Suprapubic skin (tissue), 4 donors: ENCODE measurements at regions not wholly inside any gene's neighbourhood (a gene's known extent, or its start where the extent isn't known, plus 50 kb on each side); places are given as distances from the start of the nearest gene placed in this dataset.

Source experiments
- DNase-seq, 2 donors: peaks; one replicate each; pipeline ENCODE4 v3.0.0-alpha.2; 2019; ENCODE audit warnings: low spot score in 2 of 2
- H3K27ac ChIP-seq: fragments of 200-600 bp; sonication (generic); one replicate; pipeline ENCODE4 v1.5.1; 2019
- H3K27me3 ChIP-seq: fragments of 200-600 bp; sonication (generic); one replicate; pipeline ENCODE4 v1.5.1; 2019
- H3K36me3 ChIP-seq: fragments of 200-600 bp; sonication (generic); one replicate; pipeline ENCODE4 v1.5.1; 2019
- H3K4me1 ChIP-seq: fragments of 200-600 bp; sonication (generic); one replicate; pipeline ENCODE4 v1.5.1; 2019
- H3K4me3 ChIP-seq: fragments of 200-600 bp; sonication (generic); one replicate; pipeline ENCODE4 v1.5.1; 2019; ENCODE audit warnings: mild to moderate bottlenecking
- H3K9me3 ChIP-seq: fragments of 200-600 bp; sonication (generic); one replicate; pipeline ENCODE4 v1.5.1; 2019
- EP300 ChIP-seq: sonication (generic); formaldehyde crosslinking; IDR thresholded peaks from one replicate; pipeline ENCODE4 v1.6.1; 2017; ENCODE audit warnings: antibody characterized with exemption
- POLR2A ChIP-seq, 2 donors: fragments of 450-650 bp; IDR thresholded peaks; one replicate each; pipeline ENCODE4 v1.6.1; 2017; ENCODE audit warnings: antibody characterized with exemption in 2 of 2, mild to moderate bottlenecking in 2 of 2, moderate library complexity in 2 of 2
- POLR2AphosphoS5 ChIP-seq, 3 donors: sonication (generic); formaldehyde crosslinking; IDR thresholded peaks; one replicate each; pipeline ENCODE4 v1.6.1; 2017; ENCODE audit warnings: antibody characterized with exemption in 3 of 3
- WGBS: methylation state at CpG from one replicate; pipeline ENCODE4 v1.1.5; 2018; 5-methylcytosine and 5-hydroxymethylcytosine counted together
- TF ChIP-seq, protein P1 (sequence below), 2 donors: fragments of 200-600 bp in 1 of 2; fragments of 450-650 bp in 1 of 2; sonication (generic) in 1 of 2; IDR thresholded peaks; one replicate each; pipeline ENCODE4 v1.5.1; 2016 to 2019; ENCODE audit warnings: antibody characterized with exemption in 2 of 2, mild to moderate bottlenecking in 1 of 2, moderate library complexity in 1 of 2

DNA sequence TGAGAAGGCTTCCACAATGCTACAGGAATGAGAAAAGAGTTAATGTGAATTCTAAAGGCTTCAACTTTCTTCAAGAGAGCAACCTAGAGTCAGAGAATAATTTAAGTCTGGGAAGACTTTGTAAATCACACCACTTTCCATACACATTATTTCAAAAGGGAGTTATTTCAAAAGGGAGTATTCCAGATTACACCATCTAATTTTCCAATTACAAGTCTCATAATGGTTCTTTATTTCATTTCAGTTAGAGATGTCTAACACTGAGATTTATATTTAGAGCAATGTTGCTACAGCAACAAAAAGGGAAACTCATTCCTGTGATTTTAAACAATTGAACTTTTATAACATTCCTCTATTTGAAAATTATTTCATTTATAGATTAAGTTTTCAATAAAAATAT is 98.8 kb upstream of the DST start:
- H3K4me3 ChIP-seq = no peak overlapping the region
- H3K9me3 ChIP-seq = no peaks in the 10 kb centered on the region
- H3K36me3 ChIP-seq = no peaks in the 10 kb centered on the region
- no peaks in the 10 kb centered on the region for H3K27me3 ChIP-seq
- no peak overlapping the region for H3K27ac ChIP-seq
- peaks cover 10% of the 10 kb centered on the region for H3K4me1 ChIP-seq
- no peak for TF ChIP-seq POLR2A (IDR thresholded peaks at IDR 0.05)
- no peak for TF ChIP-seq POLR2AphosphoS5 (IDR thresholded peaks at IDR 0.05)
- TF ChIP-seq, protein P1, sequence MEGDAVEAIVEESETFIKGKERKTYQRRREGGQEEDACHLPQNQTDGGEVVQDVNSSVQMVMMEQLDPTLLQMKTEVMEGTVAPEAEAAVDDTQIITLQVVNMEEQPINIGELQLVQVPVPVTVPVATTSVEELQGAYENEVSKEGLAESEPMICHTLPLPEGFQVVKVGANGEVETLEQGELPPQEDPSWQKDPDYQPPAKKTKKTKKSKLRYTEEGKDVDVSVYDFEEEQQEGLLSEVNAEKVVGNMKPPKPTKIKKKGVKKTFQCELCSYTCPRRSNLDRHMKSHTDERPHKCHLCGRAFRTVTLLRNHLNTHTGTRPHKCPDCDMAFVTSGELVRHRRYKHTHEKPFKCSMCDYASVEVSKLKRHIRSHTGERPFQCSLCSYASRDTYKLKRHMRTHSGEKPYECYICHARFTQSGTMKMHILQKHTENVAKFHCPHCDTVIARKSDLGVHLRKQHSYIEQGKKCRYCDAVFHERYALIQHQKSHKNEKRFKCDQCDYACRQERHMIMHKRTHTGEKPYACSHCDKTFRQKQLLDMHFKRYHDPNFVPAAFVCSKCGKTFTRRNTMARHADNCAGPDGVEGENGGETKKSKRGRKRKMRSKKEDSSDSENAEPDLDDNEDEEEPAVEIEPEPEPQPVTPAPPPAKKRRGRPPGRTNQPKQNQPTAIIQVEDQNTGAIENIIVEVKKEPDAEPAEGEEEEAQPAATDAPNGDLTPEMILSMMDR (IDR thresholded peaks at IDR 0.05) = no peak
- no peak for TF ChIP-seq EP300
- DNase-seq = no peak

DNA sequence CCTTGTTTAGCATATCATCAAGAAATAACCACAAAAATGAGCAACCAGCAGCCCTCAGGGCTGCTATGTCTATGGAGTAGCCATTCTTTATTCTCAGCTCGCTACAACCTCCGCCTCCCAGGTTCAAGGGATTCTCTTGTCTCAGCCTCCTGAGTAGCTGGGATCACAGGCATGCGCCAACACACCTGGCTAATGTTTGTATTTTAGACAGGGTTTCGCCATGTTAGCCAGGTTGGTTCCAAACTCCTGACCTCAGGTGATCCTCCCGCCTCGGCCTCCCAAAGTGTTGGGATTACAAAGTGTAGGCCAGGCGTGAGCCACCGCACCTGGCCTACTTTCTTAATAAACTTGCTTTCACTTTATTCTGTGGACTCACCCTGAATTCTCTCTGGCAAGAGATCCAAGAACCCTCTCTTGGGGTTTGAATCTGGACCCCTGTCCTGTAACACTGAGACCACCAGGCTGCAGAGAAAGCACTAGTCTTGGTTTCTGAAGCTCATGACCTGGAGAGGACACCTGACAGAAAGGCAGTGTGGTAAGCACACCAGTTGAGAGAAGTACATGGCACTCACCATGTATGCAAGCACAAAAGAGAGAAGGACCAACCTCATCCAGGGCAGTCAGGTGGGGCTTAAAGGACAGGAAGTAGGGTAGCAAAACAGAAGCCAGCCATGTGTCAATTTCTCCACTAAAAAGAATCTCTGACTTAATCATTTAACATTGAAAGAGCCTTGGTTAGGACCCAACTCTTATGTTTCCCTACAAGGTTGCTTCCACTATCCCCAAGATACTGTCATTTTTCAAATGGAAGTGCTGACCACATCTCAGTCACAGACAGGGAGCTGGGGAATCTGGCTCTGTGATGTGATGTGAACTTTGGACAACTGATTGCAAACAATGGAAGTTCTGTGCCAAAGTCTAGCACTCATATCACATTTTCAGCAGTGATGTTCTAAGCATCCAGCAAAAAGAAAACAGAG is 97.4 kb upstream of the DST start:
- 96% methylated on average over 8 of the region's 8 CpGs for WGBS
- no peaks in the 10 kb centered on the region for H3K27me3 ChIP-seq
- no peak overlapping the region for H3K27ac ChIP-seq
- peaks cover 10% of the 10 kb centered on the region for H3K4me1 ChIP-seq
- no peak for DNase-seq
- no peaks in the 10 kb centered on the region for H3K36me3 ChIP-seq
- no peak overlapping the region for H3K4me3 ChIP-seq
- H3K9me3 ChIP-seq = no peaks in the 10 kb centered on the region
- TF ChIP-seq POLR2AphosphoS5 (IDR thresholded peaks at IDR 0.05) (no peak), EP300 (no peak), POLR2A (IDR thresholded peaks at IDR 0.05) (no peak)
- TF ChIP-seq, protein P1 (IDR thresholded peaks at IDR 0.05) = no peak

DNA sequence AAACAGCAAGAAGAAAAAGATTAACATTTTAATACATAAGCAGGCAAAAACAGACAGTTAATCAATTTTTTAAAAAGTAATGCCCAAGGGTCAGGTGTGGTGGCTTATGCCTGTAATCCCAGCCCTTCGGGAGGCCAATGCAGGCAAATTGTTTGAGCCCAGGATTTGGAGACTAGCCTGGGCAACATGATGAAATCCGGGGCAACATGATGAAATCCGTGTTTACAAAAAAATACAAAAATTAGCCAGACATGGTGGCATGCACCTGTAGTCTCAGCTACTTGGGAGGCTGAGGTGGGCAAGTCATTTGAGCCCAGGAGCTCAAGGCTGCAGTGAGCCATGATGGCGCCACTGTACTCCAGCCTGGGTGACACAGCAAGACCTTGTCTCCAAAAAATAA is 94.1 kb upstream of the DST start:
- peaks cover 5% of the 10 kb centered on the region for H3K4me1 ChIP-seq
- TF ChIP-seq POLR2A (IDR thresholded peaks at IDR 0.05) (no peak), POLR2AphosphoS5 (IDR thresholded peaks at IDR 0.05) (no peak), EP300 (no peak)
- TF ChIP-seq, protein P1 (IDR thresholded peaks at IDR 0.05) = no peak
- H3K27ac ChIP-seq = no peak overlapping the region
- 80% methylated on average over 4 of the region's 4 CpGs for WGBS
- H3K4me3 ChIP-seq = no peak overlapping the region
- no peaks in the 10 kb centered on the region for H3K36me3 ChIP-seq
- no peak for DNase-seq
- H3K9me3 ChIP-seq = no peaks in the 10 kb centered on the region
- H3K27me3 ChIP-seq = no peaks in the 10 kb centered on the region

DNA sequence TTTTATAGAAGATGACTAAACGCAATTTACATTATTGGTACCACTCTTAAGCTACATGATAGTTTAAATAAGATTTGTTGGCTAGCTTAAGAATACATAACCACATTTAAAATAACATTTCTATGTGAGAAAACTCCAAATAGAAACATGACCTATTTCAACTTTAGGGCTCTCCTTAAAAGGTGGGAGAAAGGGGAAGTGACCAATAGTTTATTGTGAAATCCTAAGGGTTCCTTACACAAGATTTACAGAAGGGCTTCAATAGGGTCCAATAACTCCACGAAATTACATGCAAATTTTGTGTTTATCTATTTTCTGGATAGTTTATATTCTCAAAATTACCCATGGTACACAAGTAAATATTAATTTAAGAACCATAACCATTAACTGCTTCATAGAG is 91.6 kb upstream of the DST start:
- no peaks in the 10 kb centered on the region for H3K9me3 ChIP-seq
- no peak for TF ChIP-seq POLR2AphosphoS5 (IDR thresholded peaks at IDR 0.05)
- TF ChIP-seq POLR2A (IDR thresholded peaks at IDR 0.05) = no peak
- TF ChIP-seq, protein P1 (IDR thresholded peaks at IDR 0.05) = no peak
- no peak for TF ChIP-seq EP300
- WGBS = 84% methylated on average over 2 of the region's 2 CpGs
- no peak overlapping the region for H3K27ac ChIP-seq
- DNase-seq = no peak
- no peaks in the 10 kb centered on the region for H3K27me3 ChIP-seq
- H3K4me3 ChIP-seq = no peak overlapping the region
- peaks cover 8% of the 10 kb centered on the region for H3K4me1 ChIP-seq
- no peaks in the 10 kb centered on the region for H3K36me3 ChIP-seq

DNA sequence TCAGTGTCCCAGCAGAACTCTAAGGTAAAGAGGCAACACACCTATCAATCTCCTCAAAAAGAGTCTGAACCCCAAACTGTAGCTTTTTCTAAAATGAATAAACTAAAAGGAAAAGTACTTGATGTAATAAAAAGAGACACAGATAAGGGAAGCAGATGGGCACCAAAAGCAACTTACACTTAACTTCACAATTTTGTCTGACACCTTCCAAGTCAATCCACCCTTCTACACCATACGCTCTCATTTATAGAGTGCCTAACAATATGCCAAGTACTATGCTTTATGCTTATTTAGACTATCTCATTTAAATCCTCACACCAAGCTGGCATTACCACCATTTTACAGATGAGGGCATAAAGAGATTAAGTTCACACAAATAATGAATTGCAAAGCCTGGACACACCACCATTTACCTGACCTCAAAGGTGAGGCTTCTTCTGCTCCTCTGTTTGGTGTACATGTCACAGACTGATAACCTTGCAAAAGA is 90.6 kb upstream of the DST start:
- Histone ChIP-seq H3K27ac (no peak overlapping the region), H3K4me3 (no peak overlapping the region), H3K9me3 (no peaks in the 10 kb centered on the region), H3K27me3 (no peaks in the 10 kb centered on the region), H3K36me3 (no peaks in the 10 kb centered on the region), H3K4me1 (peaks cover 8% of the 10 kb centered on the region)
- WGBS = 95% methylated on average over 1 of the region's 1 CpG
- no peak for DNase-seq
- TF ChIP-seq EP300 (no peak), POLR2A (IDR thresholded peaks at IDR 0.05) (no peak)
